Parathyroid adenoma (tissue), 2 donors: ENCODE measurements at regions not wholly inside any gene's neighbourhood (a gene's known extent, or its start where the extent isn't known, plus 50 kb on each side); places are given as distances from the start of the nearest gene placed in this dataset.

Experiments
- H2AFZ ChIP-seq: fragments of 300-600 bp; sonication (generic); one replicate; pipeline ENCODE4 v1.7.0; 2017; ENCODE audit warnings: antibody characterized with exemption, mild to moderate bottlenecking
- H3K27ac ChIP-seq: fragments of 300-600 bp; sonication (generic); one replicate; pipeline ENCODE4 v1.7.0; 2017
- H3K27me3 ChIP-seq: fragments of 300-600 bp; sonication (generic); one replicate; pipeline ENCODE4 v1.7.0; 2017; ENCODE audit warnings: low read length; ENCODE audit not compliant: control insufficient read depth, insufficient read depth
- H3K36me3 ChIP-seq: fragments of 300-600 bp; sonication (generic); one replicate; pipeline ENCODE4 v1.7.0; 2017; ENCODE audit warnings: low read length; ENCODE audit not compliant: control insufficient read depth, insufficient read depth
- H3K4me1 ChIP-seq: fragments of 300-600 bp; sonication (generic); one replicate; pipeline ENCODE4 v1.7.0; 2017; ENCODE audit warnings: control low read depth
- H3K4me2 ChIP-seq: fragments of 300-600 bp; sonication (generic); one replicate; pipeline ENCODE4 v1.7.0; 2017; ENCODE audit warnings: low read length
- H3K4me3 ChIP-seq: fragments of 300-600 bp; sonication (generic); one replicate; pipeline ENCODE4 v1.7.0; 2017; ENCODE audit warnings: low read depth, low read length
- H3K79me2 ChIP-seq: fragments of 300-600 bp; sonication (generic); one replicate; pipeline ENCODE4 v1.7.0; 2017; ENCODE audit warnings: control low read depth
- H3K9ac ChIP-seq: fragments of 300-600 bp; sonication (generic); one replicate; pipeline ENCODE4 v1.7.0; 2017; ENCODE audit warnings: mild to moderate bottlenecking
- H3K9me3 ChIP-seq: fragments of 300-600 bp; sonication (generic); one replicate; pipeline ENCODE4 v1.7.0; 2017; ENCODE audit warnings: low read length; ENCODE audit not compliant: control insufficient read depth
- TF ChIP-seq, protein P1 (sequence below): fragments of 300-600 bp; sonication (generic); IDR thresholded peaks from one replicate; pipeline ENCODE4 v1.7.0; 2017; ENCODE audit warnings: antibody characterized with exemption, mild to moderate bottlenecking
- donor health status: primary hyperparathyroidism.

DNA sequence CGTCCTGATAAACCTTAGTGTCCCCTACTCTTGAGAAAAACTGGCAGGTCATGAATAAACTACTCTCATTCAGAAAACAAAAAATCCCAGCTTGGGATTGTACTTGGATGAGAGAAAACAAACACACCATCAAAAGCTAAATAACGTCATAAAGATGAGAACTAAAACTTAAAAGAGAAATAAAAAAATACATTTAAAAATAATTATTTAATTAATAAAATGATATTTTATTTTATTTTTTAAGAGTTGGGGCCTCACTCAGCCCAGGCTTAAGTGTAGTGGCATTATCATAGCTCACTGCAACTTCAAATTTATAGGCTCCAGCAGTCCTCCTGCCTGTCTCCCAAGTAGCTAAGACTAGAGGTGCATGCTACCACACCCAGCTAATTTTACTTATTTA is 125.4 kb upstream of the CA10 start:
- H3K9me3 ChIP-seq, result no peaks in the 10 kb centered on the region
- H3K4me1 ChIP-seq, result no peaks in the 10 kb centered on the region
- H3K27ac ChIP-seq, result no peak overlapping the region
- no peak overlapping the region for H2AFZ ChIP-seq
- H3K9ac ChIP-seq, result no peak overlapping the region
- H3K36me3 ChIP-seq, result no peaks in the 10 kb centered on the region
- TF ChIP-seq, protein P1, sequence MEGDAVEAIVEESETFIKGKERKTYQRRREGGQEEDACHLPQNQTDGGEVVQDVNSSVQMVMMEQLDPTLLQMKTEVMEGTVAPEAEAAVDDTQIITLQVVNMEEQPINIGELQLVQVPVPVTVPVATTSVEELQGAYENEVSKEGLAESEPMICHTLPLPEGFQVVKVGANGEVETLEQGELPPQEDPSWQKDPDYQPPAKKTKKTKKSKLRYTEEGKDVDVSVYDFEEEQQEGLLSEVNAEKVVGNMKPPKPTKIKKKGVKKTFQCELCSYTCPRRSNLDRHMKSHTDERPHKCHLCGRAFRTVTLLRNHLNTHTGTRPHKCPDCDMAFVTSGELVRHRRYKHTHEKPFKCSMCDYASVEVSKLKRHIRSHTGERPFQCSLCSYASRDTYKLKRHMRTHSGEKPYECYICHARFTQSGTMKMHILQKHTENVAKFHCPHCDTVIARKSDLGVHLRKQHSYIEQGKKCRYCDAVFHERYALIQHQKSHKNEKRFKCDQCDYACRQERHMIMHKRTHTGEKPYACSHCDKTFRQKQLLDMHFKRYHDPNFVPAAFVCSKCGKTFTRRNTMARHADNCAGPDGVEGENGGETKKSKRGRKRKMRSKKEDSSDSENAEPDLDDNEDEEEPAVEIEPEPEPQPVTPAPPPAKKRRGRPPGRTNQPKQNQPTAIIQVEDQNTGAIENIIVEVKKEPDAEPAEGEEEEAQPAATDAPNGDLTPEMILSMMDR, result no peak
- no peaks in the 10 kb centered on the region for H3K79me2 ChIP-seq
- no peak overlapping the region for H3K4me3 ChIP-seq
- no peaks in the 10 kb centered on the region for H3K27me3 ChIP-seq
- no peak overlapping the region for H3K4me2 ChIP-seq

GRCh38 chr17:52276381-52277008 is 118.0 kb upstream of the CA10 start:
- Histone ChIP-seq H3K9me3 (no peaks in the 10 kb centered on the region), H3K27ac (no peak overlapping the region), H3K9ac (no peak overlapping the region), H2AFZ (no peak overlapping the region), H3K36me3 (no peaks in the 10 kb centered on the region), H3K79me2 (no peaks in the 10 kb centered on the region), H3K4me2 (no peak overlapping the region), H3K27me3 (no peaks in the 10 kb centered on the region), H3K4me3 (no peak overlapping the region), H3K4me1 (no peaks in the 10 kb centered on the region)
- TF ChIP-seq, protein P1, result no peak

- Histone ChIP-seq H3K36me3 (no peaks in the 10 kb centered on the region), H3K4me1 (no peaks in the 10 kb centered on the region), H3K4me3 (no peak overlapping the region), H3K79me2 (no peaks in the 10 kb centered on the region), H3K9ac (no peak overlapping the region), H3K27me3 (no peaks in the 10 kb centered on the region), H3K27ac (no peak overlapping the region), H2AFZ (no peak overlapping the region), H3K4me2 (no peak overlapping the region), H3K9me3 (no peaks in the 10 kb centered on the region)
- TF ChIP-seq, protein P1, result no peak
Measured at GRCh38 chr17:52271781-52272180, 113.3 kb upstream of the CA10 start.

DNA sequence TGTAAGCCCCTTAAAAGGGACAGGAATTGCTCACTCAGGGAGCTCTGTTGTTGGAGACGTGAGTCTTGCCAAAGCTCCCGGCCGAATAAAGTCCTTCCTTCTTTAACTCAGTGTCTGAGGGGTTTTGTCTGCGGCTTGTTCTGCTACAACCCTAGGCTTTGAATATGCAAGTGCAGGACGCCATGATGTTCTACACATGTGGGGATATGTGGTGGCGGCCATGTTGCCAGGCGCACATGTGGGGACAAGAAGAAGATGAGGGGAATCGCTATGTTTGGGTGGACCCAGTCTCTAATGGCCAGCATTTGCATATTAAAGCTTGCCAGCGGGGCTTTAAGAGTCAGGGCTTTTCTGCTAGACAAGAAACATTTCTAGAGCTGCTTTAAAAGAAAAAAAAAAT is 96.8 kb upstream of the CA10 start:
- H3K9me3 ChIP-seq, result no peaks in the 10 kb centered on the region
- TF ChIP-seq, protein P1, result no peak
- H3K79me2 ChIP-seq, result no peaks in the 10 kb centered on the region
- H3K4me1 ChIP-seq, result no peaks in the 10 kb centered on the region
- H3K27ac ChIP-seq, result no peak overlapping the region
- H3K4me2 ChIP-seq, result no peak overlapping the region
- H2AFZ ChIP-seq, result no peak overlapping the region
- no peak overlapping the region for H3K4me3 ChIP-seq
- H3K27me3 ChIP-seq, result no peaks in the 10 kb centered on the region
- H3K36me3 ChIP-seq, result no peaks in the 10 kb centered on the region
- no peak overlapping the region for H3K9ac ChIP-seq

DNA sequence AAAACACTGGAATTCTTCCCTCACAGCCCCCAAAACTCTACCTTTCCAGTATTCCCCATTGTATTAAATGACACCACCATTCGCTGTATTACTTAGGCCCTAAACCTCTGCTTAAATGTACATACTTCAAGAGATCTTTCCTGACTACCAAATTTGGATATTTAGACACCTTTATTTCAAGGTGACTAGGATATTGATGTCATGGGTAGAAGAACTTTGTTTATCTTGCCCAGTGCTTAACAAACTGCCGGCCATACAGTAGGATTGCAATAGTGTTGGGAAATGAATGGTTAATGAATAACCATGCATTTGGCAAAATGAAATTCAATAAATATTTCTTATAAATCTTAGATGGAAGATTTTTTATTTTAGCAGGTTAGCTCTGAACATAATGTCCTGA is 86.2 kb upstream of the CA10 start:
- H3K27me3 ChIP-seq, result no peaks in the 10 kb centered on the region
- no peak overlapping the region for H3K9ac ChIP-seq
- no peak overlapping the region for H2AFZ ChIP-seq
- no peaks in the 10 kb centered on the region for H3K4me1 ChIP-seq
- H3K4me3 ChIP-seq, result no peak overlapping the region
- no peaks in the 10 kb centered on the region for H3K9me3 ChIP-seq
- no peak overlapping the region for H3K27ac ChIP-seq
- TF ChIP-seq, protein P1, result no peak
- H3K4me2 ChIP-seq, result no peak overlapping the region
- H3K79me2 ChIP-seq, result no peaks in the 10 kb centered on the region
- no peaks in the 10 kb centered on the region for H3K36me3 ChIP-seq
